GM12878 (cell line): ENCODE measurements at regions not wholly inside any gene's neighbourhood (a gene's known extent, or its start where the extent isn't known, plus 50 kb on each side); places are given as distances from the start of the nearest gene placed in this dataset.

Experiments used
- EGR1 ChIP-seq, 2 experiments: IDR thresholded peaks; 1 replicate in 1 of 2; 2 replicates in 1 of 2; pipeline ENCODE4 v1.6.1; 2011 to 2012; ENCODE audit warnings: low read depth in 2 of 2, low read length in 2 of 2, borderline replicate concordance in 1 of 2, mild to moderate bottlenecking in 1 of 2, moderate library complexity in 1 of 2
- IKZF2 ChIP-seq, 2 experiments: fragments of 450-650 bp; IDR thresholded peaks; 2 replicates each; pipeline ENCODE4 v1.6.1; 2017; ENCODE audit warnings: mild to moderate bottlenecking in 2 of 2, moderate library complexity in 2 of 2
- SPI1 ChIP-seq: IDR thresholded peaks from 2 replicates; pipeline ENCODE4 v1.6.1; 2011; ENCODE audit warnings: low read depth, mild to moderate bottlenecking, low read length, moderate library complexity, borderline replicate concordance; ENCODE audit not compliant: insufficient read depth
- SRF ChIP-seq, 2 experiments: IDR thresholded peaks; 2 replicates each; pipeline ENCODE4 v1.6.1; 2011; ENCODE audit warnings: low read depth in 2 of 2, low read length in 2 of 2, mild to moderate bottlenecking in 1 of 2, moderate library complexity in 1 of 2
- ZBED1 ChIP-seq: IDR thresholded peaks from 2 replicates; pipeline ENCODE4 v1.6.1; 2016; ENCODE audit warnings: borderline replicate concordance

- TF ChIP-seq IKZF2 (IDR thresholded peaks at IDR 0.05) (no peak), SRF (IDR thresholded peaks at IDR 0.05; ENCODE audit: low read depth in 2 of 2, low read length in 2 of 2) (no peak), SPI1 (no peak), EGR1 (IDR thresholded peaks at IDR 0.05; ENCODE audit: borderline replicate concordance in 1 of 2, low read depth in 2 of 2, low read length in 2 of 2) (no peak), ZBED1 (no peak)
Measured at GRCh38 chr4:123747016-123747415, 350.4 kb downstream of the SPRY1 start.
